ENCODE measurements at regions not wholly inside any gene's neighbourhood (a gene's known extent, or its start where the extent isn't known, plus 50 kb on each side); places are given as distances from the start of the nearest gene placed in this dataset.
"Not testable (repeated sequence)": the region's sequence is repeated elsewhere in the genome, so short reads cannot be mapped to it uniquely, and the experiment has no call there.

GRCh38 chr4:9072521-9073220 is 97.5 kb upstream of the FAM90A26 start:
- H3K27me3 ChIP-seq (ENCODE audit: insufficient read depth, low read length); H3K4me1 Mint-ChIP-seq; H3K4me1 ChIP-seq (ENCODE audit: insufficient read depth, low read length); H3K27ac ChIP-seq (ENCODE audit: low read depth, low read length); POLR2A ChIA-PET (ENCODE audit: partially characterized antibody); H3K4me3 ChIP-seq (ENCODE audit: low read length in 2 of 2); H3K9me3 ChIP-seq (ENCODE audit: control insufficient read depth in 1 of 2, low read length in 2 of 2); H3K27me3 Mint-ChIP-seq; intact Hi-C loops (cut with micrococcal nuclease); H3K36me3 Mint-ChIP-seq; H3K36me3 ChIP-seq (ENCODE audit: insufficient read depth, low read length): not testable (repeated sequence)
- Mint-ChIP-seq H3K27ac (peak overlapping the region in 5 of 7 donors; percentile 19 to 94 (median 86)), H3K9me3 (peaks cover 0 to 10% (median 4%) of the 10 kb centered on the region in 8 donors), H3K4me3 (peak overlapping the region in 4 of 8 donors; percentile 8 to 69 (median 46))
- CTCF ChIA-PET (ENCODE audit: partially characterized antibody), result interaction anchor here (0.9 kb wide), 1 partner anchor 29 kb away, joined by 3 read pairs; no protein-coding TSS in a partner anchor
- DNase-seq, result peak in 2 of 5 donors; percentile 18 to 46

GRCh38 chr4:9067923-9068322 is 102.3 kb upstream of the FAM90A26 start:
- H3K4me3 ChIP-seq (ENCODE audit: low read length in 2 of 2); H3K27me3 ChIP-seq (ENCODE audit: insufficient read depth, low read length); H3K4me1 ChIP-seq (ENCODE audit: insufficient read depth, low read length); H3K4me3 Mint-ChIP-seq; DNase-seq; H3K27ac ChIP-seq (ENCODE audit: low read depth, low read length); H3K27me3 Mint-ChIP-seq; POLR2A ChIA-PET (ENCODE audit: partially characterized antibody); intact Hi-C loops (cut with micrococcal nuclease); H3K27ac Mint-ChIP-seq; H3K9me3 ChIP-seq (ENCODE audit: control insufficient read depth in 1 of 2, low read length in 2 of 2); H3K36me3 ChIP-seq (ENCODE audit: insufficient read depth, low read length); CTCF ChIA-PET (ENCODE audit: partially characterized antibody); H3K4me1 Mint-ChIP-seq: not testable (repeated sequence)
- H3K9me3 Mint-ChIP-seq, result peaks cover 0 to 37% (median 23%) of the 10 kb centered on the region in 8 donors
- H3K36me3 Mint-ChIP-seq, result peaks cover 6 to 16% of the 10 kb centered on the region in 2 donors

GRCh38 chr4:9063612-9064011 is 106.6 kb upstream of the FAM90A26 start:
- CTCF ChIA-PET (ENCODE audit: partially characterized antibody); intact Hi-C loops (cut with micrococcal nuclease); H3K4me1 Mint-ChIP-seq; POLR2A ChIA-PET (ENCODE audit: partially characterized antibody); H3K36me3 ChIP-seq (ENCODE audit: insufficient read depth, low read length); H3K27ac ChIP-seq (ENCODE audit: low read depth, low read length); H3K27me3 ChIP-seq (ENCODE audit: insufficient read depth, low read length); H3K27me3 Mint-ChIP-seq; H3K9me3 ChIP-seq (ENCODE audit: control insufficient read depth in 1 of 2, low read length in 2 of 2); DNase-seq; H3K4me1 ChIP-seq (ENCODE audit: insufficient read depth, low read length); H3K4me3 Mint-ChIP-seq; H3K27ac Mint-ChIP-seq; H3K4me3 ChIP-seq (ENCODE audit: low read length in 2 of 2): not testable (repeated sequence)
- peaks cover 0 to 36% (median 25%) of the 10 kb centered on the region in 8 donors for H3K9me3 Mint-ChIP-seq
- H3K36me3 Mint-ChIP-seq, result peaks cover 10 to 20% of the 10 kb centered on the region in 2 donors

- H3K27me3 ChIP-seq (ENCODE audit: insufficient read depth, low read length); H3K4me3 ChIP-seq (ENCODE audit: low read length in 2 of 2); H3K27ac ChIP-seq (ENCODE audit: low read depth, low read length); H3K9me3 ChIP-seq (ENCODE audit: control insufficient read depth in 1 of 2, low read length in 2 of 2); H3K4me1 Mint-ChIP-seq; DNase-seq; intact Hi-C loops (cut with micrococcal nuclease); H3K4me1 ChIP-seq (ENCODE audit: insufficient read depth, low read length); H3K9me3 Mint-ChIP-seq; H3K36me3 Mint-ChIP-seq; POLR2A ChIA-PET (ENCODE audit: partially characterized antibody); H3K36me3 ChIP-seq (ENCODE audit: insufficient read depth, low read length); CTCF ChIA-PET (ENCODE audit: partially characterized antibody); H3K4me3 Mint-ChIP-seq; H3K27ac Mint-ChIP-seq: not testable (repeated sequence)
- H3K27me3 Mint-ChIP-seq, result peaks cover 8 to 15% of the 10 kb centered on the region in 2 donors
Measured at GRCh38 chr4:9024866-9025265, 145.3 kb upstream of the FAM90A26 start.

GRCh38 chr4:9009792-9010191 is 138.2 kb upstream of the HMX1 start:
- H3K27ac Mint-ChIP-seq; H3K4me3 ChIP-seq (ENCODE audit: low read length in 2 of 2); H3K36me3 Mint-ChIP-seq; H3K27me3 ChIP-seq (ENCODE audit: insufficient read depth, low read length); H3K36me3 ChIP-seq (ENCODE audit: insufficient read depth, low read length); H3K4me1 Mint-ChIP-seq; H3K27ac ChIP-seq (ENCODE audit: low read depth, low read length); H3K9me3 Mint-ChIP-seq; intact Hi-C loops (cut with micrococcal nuclease); H3K4me1 ChIP-seq (ENCODE audit: insufficient read depth, low read length); CTCF ChIA-PET (ENCODE audit: partially characterized antibody); DNase-seq; H3K9me3 ChIP-seq (ENCODE audit: control insufficient read depth in 1 of 2, low read length in 2 of 2); POLR2A ChIA-PET (ENCODE audit: partially characterized antibody); H3K27me3 Mint-ChIP-seq; H3K4me3 Mint-ChIP-seq: not testable (repeated sequence)

GRCh38 chr4:9008407-9008806 is 136.8 kb upstream of the HMX1 start:
- H3K4me1 Mint-ChIP-seq; H3K27ac ChIP-seq (ENCODE audit: low read depth, low read length); H3K27me3 ChIP-seq (ENCODE audit: insufficient read depth, low read length); H3K9me3 ChIP-seq (ENCODE audit: control insufficient read depth in 1 of 2, low read length in 2 of 2); intact Hi-C loops (cut with micrococcal nuclease); POLR2A ChIA-PET (ENCODE audit: partially characterized antibody); H3K27me3 Mint-ChIP-seq; H3K9me3 Mint-ChIP-seq; H3K36me3 Mint-ChIP-seq; H3K4me3 ChIP-seq (ENCODE audit: low read length in 2 of 2); H3K27ac Mint-ChIP-seq; H3K36me3 ChIP-seq (ENCODE audit: insufficient read depth, low read length); H3K4me3 Mint-ChIP-seq; DNase-seq; H3K4me1 ChIP-seq (ENCODE audit: insufficient read depth, low read length); CTCF ChIA-PET (ENCODE audit: partially characterized antibody): not testable (repeated sequence)

GRCh38 chr4:9001153-9001552 is 129.5 kb upstream of the HMX1 start:
- H3K36me3 Mint-ChIP-seq; intact Hi-C loops (cut with micrococcal nuclease); H3K4me1 Mint-ChIP-seq; H3K27ac ChIP-seq (ENCODE audit: low read depth, low read length); H3K9me3 ChIP-seq (ENCODE audit: control insufficient read depth in 1 of 2, low read length in 2 of 2); POLR2A ChIA-PET (ENCODE audit: partially characterized antibody); CTCF ChIA-PET (ENCODE audit: partially characterized antibody); H3K27ac Mint-ChIP-seq; DNase-seq; H3K36me3 ChIP-seq (ENCODE audit: insufficient read depth, low read length); H3K9me3 Mint-ChIP-seq; H3K27me3 ChIP-seq (ENCODE audit: insufficient read depth, low read length); H3K4me1 ChIP-seq (ENCODE audit: insufficient read depth, low read length); H3K4me3 ChIP-seq (ENCODE audit: low read length in 2 of 2): not testable (repeated sequence)
- Mint-ChIP-seq H3K4me3 (peak overlapping the region in 1 of 8 donors; percentile 41), H3K27me3 (peaks cover 8 to 14% of the 10 kb centered on the region in 2 donors)

- H3K9me3 Mint-ChIP-seq; H3K4me1 ChIP-seq (ENCODE audit: insufficient read depth, low read length); H3K36me3 ChIP-seq (ENCODE audit: insufficient read depth, low read length); intact Hi-C loops (cut with micrococcal nuclease); H3K27ac Mint-ChIP-seq; POLR2A ChIA-PET (ENCODE audit: partially characterized antibody); H3K4me1 Mint-ChIP-seq; H3K27ac ChIP-seq (ENCODE audit: low read depth, low read length); H3K9me3 ChIP-seq (ENCODE audit: control insufficient read depth in 1 of 2, low read length in 2 of 2); H3K36me3 Mint-ChIP-seq; H3K4me3 ChIP-seq (ENCODE audit: low read length in 2 of 2); CTCF ChIA-PET (ENCODE audit: partially characterized antibody); H3K27me3 ChIP-seq (ENCODE audit: insufficient read depth, low read length): not testable (repeated sequence)
- peak in 4 of 5 donors; percentile 23 to 48 (median 41) for DNase-seq
- peaks cover 7 to 16% of the 10 kb centered on the region in 2 donors for H3K27me3 Mint-ChIP-seq
- H3K4me3 Mint-ChIP-seq, result peak overlapping the region in 4 of 8 donors; percentile 12 to 58 (median 26)
Measured at GRCh38 chr4:9000505-9001001, 128.9 kb upstream of the HMX1 start.

Data from CD4-positive, alpha-beta memory T cell (primary cell).